HG02610 (cell line): ENCODE measurements at regions not wholly inside any gene's neighbourhood (a gene's known extent, or its start where the extent isn't known, plus 50 kb on each side); places are given as distances from the start of the nearest gene placed in this dataset.

Source experiments
- ATAC-seq: cut with Tn5 transposase; IDR thresholded peaks from one replicate; pipeline ENCODE4 v1.9.1; 2021; ENCODE audit warnings: mild to moderate bottlenecking, moderate library complexity; ENCODE audit not compliant: unreplicated experiment

- no peak for ATAC-seq
Measured at GRCh38 chr3:194738254-194739093, 52.8 kb downstream of the FAM43A start.

GRCh38 chr3:194739498-194740284 lies 54.0 kb downstream of the FAM43A start:
- ATAC-seq, result no peak

- no peak for ATAC-seq
Measured at GRCh38 chr3:194740859-194741491, 55.3 kb downstream of the FAM43A start.

GRCh38 chr3:194741916-194742315 lies 56.2 kb downstream of the FAM43A start:
- ATAC-seq, result no peak

GRCh38 chr3:194744826-194745225 lies 59.1 kb downstream of the FAM43A start:
- no peak for ATAC-seq

GRCh38 chr3:194745422-194746184 lies 59.9 kb downstream of the FAM43A start:
- ATAC-seq, result no peak

- ATAC-seq, result no peak
Measured at GRCh38 chr3:194748225-194748624, 62.5 kb downstream of the FAM43A start.

GRCh38 chr3:194749631-194750490 lies 64.2 kb downstream of the FAM43A start:
- ATAC-seq, result no peak

GRCh38 chr3:194750491-194750828 lies 64.8 kb downstream of the FAM43A start:
- ATAC-seq, result no peak

- no peak for ATAC-seq
Measured at GRCh38 chr3:194755671-194756459, 70.2 kb downstream of the FAM43A start.

- ATAC-seq, result no peak
Measured at GRCh38 chr3:194756460-194756779, 70.7 kb downstream of the FAM43A start.

- no peak for ATAC-seq
Measured at GRCh38 chr3:194756791-194757325, 71.2 kb downstream of the FAM43A start.

GRCh38 chr3:194757647-194758061 lies 72.0 kb downstream of the FAM43A start:
- ATAC-seq, result no peak

GRCh38 chr3:194758716-194759115 lies 73.0 kb downstream of the FAM43A start:
- no peak for ATAC-seq

GRCh38 chr3:194760494-194761137 lies 74.9 kb downstream of the FAM43A start:
- ATAC-seq, result no peak

- ATAC-seq, result no peak
Measured at GRCh38 chr3:194761384-194761783, 75.7 kb downstream of the FAM43A start.

GRCh38 chr3:194766845-194767244 lies 81.2 kb downstream of the FAM43A start:
- ATAC-seq, result no peak

- no peak for ATAC-seq
Measured at GRCh38 chr3:194767446-194768207, 81.9 kb downstream of the FAM43A start.
